Activated CD8-positive, alpha-beta memory T cell treated with anti-CD3 and anti-CD28 coated beads for 4 hours (primary cell): ENCODE measurements at regions not wholly inside any gene's neighbourhood (a gene's known extent, or its start where the extent isn't known, plus 50 kb on each side); places are given as distances from the start of the nearest gene placed in this dataset.

Source experiments
- DNase-seq, 2 donors: peaks; one replicate each; pipeline ENCODE4 v3.0.0-alpha.2; 2020; ENCODE audit warnings: low read depth in 2 of 2

DNA sequence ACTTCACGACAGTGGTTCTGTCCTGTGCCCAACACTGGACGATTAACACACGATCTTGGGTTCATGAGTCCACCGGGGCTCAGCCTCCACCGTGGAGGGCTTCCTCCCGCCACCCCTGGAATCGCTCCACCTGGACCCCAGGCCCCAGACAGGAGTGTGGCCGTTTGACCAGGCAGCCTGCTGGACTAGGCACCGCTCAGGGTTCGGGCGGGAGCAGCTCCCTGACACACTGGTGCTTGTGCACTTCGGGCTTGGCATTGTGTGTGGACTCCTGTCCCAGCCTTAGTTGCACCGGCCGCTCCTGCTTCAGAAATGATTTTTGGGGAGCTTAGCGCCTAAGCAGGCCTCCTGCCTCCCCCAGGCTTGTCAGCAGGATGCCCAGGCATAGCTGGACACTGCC is 617.4 kb upstream of the SALL3 start:
- DNase-seq: no peak

DNA sequence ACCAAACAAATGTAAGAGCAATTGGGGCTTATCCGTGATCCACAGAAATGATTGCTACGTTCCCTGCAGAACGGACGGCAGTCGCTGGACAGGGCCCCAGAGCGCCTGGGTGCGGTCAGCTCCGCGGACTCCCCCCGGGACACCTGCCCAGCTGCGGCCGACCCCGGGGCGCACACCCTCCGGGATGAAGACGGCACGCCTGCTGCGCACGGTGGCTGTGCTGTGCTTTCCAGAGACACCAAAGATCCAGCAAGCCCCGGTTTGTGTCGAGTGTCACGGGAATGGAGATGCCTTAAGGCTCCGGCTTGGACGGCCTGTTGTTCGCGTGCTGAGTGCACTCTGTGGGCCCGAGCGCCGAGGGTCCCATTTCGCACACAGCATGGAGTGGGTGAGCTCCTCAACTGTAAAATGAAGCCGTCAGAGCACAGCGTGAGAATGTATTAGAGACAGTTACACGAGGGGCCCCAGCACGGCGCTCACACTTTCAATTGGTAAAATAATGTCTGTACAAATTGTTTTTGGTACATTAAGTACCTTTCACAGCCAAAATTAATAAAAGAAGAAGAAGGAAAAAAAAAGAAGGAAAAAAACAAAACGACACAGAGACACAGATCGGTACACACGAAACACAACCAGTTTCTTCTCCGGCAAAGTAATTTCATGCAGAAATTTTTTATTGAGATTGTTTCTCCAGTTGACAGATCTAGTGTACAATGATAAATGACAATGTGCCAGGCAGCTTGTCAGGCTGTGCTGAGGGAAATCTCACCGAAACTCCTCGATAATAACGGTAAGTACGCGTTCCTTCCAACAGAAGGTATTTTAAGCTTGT is 615.8 kb upstream of the SALL3 start:
- no peak for DNase-seq

DNA sequence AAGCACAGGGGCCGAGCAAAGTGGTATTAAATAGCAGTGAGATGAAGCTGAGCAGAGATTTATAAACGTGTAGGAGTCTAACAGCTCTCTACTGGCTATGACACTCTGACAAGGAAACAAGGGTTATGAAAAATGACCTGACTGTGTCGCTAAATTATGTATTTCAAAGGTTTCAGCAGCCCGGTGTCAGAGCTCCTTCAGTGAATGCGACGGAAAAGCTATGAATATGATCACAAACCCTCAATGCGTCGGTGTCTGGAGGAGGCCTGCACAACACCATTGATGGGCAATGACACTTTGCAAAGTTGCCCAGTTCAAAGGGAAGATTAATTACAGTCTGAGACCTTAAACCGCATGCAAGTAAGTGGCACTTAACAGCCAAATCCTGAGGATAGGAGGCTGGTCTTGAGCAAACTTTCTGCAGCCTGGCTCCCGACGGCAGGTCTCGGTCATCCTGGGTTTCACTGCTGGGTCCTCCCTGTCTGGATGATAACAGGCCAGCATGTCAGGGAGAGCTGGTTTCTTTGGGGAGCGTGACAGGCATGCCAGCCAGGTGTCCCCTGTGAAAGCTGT is 615.1 kb upstream of the SALL3 start:
- no peak for DNase-seq

DNA sequence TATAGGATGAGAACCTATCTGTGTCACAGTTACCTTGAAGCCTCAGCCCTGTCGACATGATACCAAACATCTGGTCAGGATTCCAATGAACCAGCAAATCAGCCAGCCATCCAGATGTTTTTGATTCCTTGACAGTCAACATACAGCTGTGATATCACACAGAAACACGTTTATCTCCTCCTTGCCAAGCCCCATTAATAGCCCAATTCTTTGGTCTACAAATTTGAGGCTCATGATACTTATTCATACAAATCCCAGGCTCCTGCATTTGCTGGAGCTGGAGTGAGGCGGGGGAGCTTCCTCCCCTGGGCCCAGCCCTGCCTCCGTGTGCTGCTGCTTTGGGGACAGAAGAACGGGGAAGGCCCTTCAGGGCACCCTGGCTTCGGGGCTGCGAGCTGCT is 611.6 kb upstream of the SALL3 start:
- no peak for DNase-seq

DNA sequence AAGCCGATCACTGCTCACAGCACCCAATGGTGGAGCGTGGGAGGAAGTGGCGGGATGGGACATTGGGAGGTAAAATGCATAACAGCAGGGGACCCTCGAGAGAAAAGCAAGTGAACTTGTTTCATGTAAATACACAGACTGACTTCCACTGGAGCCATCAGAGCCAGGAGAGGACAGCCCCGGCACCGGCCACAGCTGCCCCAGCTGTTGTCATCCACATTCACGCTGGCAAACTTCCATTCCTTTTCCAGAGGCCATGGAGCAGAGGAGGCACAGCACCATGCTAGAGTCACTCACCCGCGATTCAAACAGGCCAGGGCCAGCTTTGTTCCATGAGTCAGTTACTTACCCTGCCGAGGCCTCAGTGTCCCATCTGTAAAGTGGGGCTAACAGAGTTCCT is 610.9 kb upstream of the SALL3 start:
- DNase-seq: no peak

DNA sequence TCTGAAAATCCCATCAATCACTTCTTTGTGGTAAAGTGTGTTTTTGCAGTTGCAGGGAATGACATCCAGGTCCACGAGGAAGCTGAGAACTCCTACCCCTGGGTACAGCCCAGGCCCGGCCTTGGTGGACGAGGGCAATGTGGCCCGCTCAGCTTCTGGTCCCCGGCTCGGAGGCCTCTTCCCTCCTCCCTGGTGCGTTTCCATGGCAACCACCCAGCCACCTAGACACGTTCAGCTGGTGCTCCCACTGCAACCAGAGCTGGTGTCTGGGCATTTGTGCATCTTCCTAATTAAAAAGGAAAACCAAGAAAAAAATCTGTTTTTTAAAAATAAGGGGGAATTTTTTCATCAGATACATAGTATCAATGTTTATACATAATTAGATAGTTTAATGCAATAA is 603.6 kb upstream of the SALL3 start:
- DNase-seq: no peak

DNA sequence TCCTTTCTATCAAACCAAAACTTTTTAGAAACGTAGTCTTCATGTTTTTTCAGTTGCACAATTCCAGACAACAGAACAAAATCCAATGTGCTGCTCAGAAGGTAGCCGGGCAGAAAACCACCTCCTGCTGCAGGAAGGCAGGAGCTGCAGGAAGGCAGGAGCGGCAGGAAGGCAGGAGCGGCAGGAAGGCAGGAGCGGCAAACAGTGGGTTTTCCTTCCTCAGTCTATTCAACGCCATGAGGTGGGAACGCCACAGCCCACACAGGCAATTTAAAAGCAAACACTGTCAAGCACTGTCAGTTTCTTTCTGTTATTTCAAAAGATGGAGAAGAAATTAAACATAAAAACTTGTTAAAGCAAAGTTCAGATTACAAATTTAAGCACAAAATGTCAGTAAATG is 601.2 kb upstream of the SALL3 start:
- DNase-seq: no peak

DNA sequence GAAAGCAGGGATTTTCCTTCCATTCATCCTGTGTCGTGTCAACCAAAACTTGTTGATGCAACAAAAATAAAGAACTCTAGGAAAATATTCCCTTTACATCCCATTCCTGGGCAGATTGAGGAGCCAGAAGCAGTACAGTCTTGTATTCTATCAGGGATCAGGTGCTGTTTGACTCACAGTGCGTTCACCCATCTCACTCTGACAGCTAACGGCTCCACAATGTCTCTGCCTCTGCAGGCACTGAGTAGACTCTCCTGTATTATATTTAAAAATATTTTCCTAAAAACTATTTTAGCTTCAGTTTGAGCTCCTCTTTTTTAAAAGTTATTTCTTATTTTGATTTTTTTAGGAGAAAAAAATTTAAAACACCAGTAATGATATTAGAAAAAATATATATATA is 600.6 kb upstream of the SALL3 start:
- no peak for DNase-seq

DNA sequence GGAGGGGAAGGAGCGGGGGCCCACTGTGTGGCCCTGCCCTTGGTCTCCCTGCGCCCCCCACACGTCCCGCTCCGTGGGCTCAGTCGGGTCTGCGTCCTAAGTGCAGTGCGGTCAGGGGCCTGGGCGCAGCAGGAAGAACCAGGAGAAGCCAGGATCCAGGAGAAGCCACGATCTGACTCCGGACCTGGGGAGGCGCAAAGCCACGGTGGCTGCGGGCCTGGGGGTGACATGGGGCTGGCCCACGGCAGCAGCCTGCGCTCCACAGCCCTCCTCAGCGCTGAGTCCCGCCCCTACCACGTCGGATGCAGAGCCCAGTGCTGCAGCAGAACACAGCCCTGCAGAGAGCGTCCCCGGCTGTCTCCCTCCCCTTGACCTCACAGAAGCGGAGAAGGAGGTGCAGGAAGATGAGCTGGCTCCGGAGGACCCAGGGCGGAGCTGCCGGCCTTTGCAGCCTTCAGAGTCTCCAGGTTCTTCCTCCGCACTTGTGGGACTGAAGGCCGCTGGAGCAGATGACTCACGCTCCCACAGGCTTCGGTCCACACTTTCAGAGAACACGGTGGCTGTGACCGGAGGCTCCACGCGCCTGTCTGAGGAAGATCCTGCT is 589.2 kb upstream of the SALL3 start:
- DNase-seq: no peak

DNA sequence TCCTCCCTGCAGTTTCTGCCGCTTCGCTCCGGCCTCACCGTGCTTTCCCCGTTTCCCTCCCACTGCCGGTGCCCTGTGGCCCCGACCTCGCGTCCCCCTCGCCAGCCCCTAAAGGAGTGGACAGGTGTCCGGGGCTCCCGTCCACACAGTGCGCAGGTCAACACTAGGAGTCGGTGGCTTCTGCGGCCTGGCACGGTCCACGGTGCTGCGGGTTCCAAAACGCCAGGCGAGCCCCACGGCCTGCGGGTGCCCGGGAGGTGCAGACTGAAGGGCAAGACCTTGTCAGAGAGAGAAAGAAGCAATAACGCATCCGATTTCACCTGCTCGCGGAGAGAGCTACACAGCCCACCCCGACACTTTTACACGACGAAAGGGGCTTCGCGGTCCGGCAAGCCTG is 588.7 kb upstream of the SALL3 start:
- DNase-seq: no peak

DNA sequence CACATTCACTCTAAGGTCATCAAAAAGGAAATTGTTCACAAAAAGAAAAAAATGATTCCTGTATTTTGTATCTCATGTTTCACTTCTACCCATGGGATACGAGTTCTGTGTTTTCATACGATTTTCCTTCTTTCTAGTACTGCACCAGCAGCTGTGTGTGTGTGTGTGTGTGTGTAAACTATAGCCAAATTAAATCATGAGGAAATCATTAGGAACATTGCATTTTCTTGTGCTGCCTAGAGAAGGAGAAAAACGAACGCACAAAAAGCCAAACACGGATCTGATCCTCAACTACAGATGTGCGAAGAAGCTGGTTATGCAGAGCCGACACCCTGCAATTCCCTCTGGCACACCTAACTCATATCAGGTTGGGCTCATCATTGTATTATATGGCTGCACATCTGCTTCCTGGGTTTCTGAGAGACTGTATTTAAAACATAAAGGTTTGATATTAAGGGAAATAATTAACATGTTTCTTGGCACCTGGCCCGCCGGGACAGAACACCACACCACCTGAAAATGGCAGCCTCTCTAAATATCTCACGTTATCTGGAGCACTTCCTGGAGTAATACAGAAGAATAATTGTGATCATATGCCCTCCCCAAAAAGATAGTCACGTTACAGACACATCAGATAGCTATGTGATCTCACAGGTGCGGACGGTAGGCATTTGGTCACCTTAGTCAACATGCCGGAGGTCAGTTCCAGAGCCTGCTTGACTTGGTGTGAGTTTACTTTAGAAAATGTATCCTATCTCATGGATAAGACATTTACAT is 586.3 kb upstream of the SALL3 start:
- no peak for DNase-seq

DNA sequence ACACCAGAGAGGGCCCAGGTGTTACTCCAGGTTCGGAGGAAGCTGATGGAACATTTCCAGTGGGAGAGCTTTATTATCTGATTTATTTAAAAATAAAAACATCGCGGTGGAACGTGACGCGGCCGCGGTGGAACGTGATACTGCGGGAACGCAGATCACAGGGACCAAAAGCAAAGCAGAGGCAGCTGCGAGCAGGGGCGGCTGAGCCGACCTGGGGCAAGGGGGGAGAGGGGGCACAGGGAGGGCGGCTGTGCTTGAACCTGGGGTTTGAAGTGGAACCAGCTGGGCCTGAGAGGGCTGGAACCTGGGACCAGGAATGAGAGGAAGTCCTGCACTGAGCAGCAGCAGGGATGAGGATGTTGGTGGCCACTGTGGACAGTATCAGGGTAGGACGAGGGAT is 583.5 kb upstream of the SALL3 start:
- no peak for DNase-seq

DNA sequence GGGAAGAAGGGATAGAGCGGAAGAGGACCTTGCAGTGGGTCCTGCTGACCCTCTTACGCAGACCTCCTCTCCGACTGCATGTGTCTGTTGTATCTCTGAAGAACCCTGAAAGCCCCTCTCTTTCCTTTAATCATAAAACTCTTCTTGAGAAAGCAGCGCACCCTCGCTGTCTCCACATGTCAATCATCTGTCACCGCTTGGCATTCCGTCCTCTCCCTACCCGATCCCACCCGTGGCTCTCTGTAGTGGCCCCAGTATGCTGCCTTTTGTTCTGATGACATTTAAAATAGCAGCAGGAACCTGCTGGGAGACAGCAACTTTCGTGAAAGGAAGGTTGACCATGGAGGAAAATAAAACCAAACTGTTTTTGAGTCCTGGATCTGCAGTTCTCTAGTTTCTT is 582.9 kb upstream of the SALL3 start:
- no peak for DNase-seq

DNA sequence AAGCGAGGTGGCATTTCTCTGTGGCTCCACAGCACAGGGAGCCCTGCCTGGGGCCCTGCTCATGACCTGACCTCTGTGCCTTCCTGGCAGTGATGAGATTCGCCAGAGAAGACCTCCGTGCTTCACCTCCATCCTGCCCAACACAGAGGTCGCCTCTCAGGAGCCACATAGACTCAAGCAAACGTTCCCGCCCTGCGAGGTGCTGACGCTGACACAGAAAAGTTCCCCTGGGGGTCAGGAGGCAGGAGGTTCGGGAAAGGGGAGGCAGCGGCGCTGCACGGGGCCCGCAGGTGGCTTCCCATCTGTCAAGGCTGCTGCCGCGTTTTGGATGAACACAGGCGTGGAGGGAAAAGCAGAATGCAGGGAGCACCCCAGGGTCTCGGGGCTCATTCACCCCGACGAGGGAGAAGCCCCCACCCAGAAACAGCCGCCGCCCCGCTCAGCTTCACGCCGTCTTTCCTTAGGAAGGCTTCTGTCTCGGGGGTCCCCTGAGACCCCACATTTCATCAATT is 579.6 kb upstream of the SALL3 start:
- no peak for DNase-seq

DNA sequence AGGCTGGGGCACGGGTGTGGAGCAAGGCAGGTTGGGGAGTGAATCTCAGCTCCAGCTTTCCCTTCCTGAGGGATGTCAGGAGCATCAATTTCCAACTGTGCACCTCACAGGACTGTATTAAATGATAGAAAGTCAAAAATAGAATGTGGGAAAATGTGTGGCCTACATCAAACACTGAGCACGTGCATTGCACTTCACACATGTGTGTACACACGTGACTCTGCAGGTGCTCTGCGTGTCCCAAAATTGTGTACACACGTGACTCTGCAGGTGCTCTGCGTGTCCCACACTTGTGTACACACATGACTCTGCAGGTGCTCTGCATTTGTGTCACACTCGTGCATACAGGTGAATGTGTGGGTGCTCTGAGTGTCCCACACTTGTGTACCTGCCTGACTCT is 577.2 kb upstream of the SALL3 start:
- DNase-seq: no peak

DNA sequence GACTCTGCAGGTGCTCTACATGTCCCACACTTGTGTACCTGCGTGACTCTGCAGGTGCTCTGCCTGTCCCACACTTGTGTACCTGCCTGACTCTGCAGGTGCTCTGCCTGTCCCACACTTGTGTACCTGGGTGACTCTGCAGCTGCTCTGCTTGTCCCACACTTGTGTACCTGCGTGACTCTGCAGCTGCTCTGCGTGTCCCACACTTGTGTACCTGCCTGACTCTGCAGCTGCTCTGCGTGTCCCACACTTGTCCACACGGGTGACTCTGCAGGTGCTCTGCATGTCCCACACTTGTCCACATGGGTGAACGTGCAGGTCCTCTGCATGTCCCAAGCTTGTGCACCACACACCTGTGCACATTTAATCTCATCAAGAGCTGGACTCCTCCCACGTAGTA is 576.7 kb upstream of the SALL3 start:
- no peak for DNase-seq

DNA sequence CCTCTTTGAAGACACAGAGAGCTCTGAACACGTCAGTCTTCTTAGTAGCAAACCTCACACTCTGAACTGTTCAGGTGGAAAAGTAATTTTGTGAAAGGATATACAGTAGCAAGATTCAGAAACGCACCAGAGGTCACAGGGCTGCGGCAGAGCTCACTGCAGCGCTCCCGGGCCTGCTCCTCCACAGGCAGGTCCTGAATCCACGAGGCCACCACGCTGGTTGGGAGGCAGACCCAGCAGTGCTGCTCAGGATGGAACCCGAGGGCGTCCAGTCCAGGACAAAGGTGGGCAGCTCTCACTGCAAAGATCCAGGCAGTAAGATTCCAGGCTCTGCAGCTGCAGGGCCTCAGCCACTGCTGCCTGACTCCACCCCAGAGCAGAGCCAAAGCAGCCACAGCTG is 576.2 kb upstream of the SALL3 start:
- no peak for DNase-seq

DNA sequence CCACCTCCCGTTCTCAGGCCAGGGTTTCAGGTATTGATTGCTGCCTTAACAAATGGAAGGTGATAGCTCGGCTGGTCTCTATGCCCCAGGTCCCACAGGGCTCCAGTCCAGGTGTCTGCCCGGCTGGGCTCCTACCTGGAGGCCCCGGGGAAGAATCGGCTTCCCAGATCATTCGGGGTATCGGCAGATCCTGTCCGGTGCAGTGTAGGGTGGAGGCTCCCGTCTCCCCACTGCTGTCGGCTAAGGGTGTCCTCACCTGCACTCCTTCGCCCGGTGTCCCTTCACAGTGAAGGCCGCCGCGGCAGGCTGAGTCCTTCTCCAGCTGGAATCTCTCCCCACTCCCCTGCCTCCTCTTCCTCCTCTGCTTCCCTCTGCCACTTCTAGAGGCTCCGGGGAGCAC is 573.9 kb upstream of the SALL3 start:
- no peak for DNase-seq

DNA sequence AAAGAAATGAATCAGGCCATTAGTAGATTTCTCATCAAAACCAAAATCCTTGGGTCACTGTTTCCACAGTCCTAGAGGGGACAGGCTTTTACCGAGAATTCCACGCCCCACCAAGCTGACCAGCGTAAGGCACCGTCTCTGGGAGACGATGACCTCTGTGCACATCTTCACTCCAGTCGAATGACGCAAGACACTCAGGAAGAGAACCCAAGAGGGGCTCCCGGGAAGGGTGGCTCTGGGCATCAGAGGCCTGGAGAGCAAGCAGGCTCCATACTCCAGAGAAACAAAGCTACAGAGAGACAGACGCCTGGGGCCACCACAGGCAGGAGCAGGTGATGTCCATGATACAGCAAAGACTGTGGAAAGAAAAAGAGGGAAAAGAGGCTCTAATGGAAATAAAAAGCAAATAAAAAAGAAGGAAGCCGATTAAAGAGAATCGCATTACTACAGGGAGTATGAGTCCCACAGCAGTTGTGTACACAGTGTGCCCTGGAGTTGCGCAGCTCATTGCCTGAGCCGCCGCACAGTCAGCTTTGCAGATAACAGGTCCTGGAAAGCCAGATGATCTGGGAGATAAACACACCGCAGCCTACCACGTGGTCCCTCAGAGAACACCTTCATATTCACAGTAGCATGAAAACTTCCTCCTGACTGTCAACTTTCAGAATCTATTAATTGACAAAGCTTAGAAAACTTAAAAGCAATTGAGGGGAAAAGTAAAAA is 572.7 kb upstream of the SALL3 start:
- DNase-seq: no peak

DNA sequence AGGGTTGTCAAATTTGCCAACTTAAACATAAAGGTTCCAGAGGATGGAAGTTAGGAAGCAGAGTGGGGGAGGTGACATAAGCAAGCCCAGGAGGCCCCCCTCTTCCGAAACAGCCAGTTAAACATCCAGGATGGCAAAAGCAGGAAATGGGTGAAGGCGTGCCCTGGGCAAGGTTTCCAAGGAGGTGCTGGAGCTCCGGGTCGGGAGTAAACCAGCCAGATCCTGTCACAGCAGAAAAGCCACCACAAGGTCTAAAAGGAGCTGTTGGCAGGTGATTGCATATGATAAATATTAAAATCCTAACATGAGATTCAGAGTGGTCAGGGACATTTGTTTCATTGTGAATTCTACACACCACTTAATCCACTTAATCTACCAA is 572.2 kb upstream of the SALL3 start:
- no peak for DNase-seq

DNA sequence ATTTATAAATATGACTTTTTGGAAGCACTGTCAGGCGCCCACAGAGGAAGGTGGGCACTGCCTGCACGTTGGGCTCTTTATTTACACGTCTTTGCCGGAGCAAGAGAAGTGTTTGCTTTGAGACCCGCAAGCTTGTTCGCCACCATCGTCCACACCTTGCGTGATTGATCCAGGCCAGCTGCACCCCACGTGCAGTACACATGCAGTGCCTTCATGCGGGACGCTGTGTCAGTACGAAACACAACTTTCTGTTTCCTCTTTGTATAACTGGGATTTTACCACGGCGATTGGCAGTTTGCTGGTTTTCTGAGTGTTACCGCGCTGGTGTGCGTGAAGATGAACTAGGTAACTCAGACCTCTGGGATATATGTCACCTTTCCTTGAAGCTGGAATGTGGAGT is 571.0 kb upstream of the SALL3 start:
- DNase-seq: no peak
